ENCODE measurements at regions not wholly inside any gene's neighbourhood (a gene's known extent, or its start where the extent isn't known, plus 50 kb on each side); places are given as distances from the start of the nearest gene placed in this dataset.
"Not testable (repeated sequence)": the region's sequence is repeated elsewhere in the genome, so short reads cannot be mapped to it uniquely, and the experiment has no call there.

DNA sequence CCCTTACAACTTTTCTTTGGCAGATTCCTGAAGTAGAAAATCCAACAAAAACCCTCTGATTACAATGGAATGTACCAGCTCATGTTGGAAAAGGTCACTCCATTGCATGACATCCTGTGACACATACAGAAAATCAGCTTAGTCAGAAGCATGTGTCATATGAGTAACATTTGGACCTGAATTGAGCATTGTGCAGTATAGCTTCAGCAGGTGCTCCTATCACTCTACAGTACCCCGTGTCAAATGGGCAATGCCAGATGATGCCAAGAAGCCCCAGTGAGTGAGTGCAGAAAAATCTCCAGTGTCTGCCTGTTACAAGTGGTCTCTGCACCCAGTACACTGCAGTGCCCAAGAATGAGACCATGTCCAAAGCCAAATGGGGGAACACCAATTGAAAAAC lies 129.7 kb upstream of the RUNX1 start:
- DNase-seq = no peak

DNA sequence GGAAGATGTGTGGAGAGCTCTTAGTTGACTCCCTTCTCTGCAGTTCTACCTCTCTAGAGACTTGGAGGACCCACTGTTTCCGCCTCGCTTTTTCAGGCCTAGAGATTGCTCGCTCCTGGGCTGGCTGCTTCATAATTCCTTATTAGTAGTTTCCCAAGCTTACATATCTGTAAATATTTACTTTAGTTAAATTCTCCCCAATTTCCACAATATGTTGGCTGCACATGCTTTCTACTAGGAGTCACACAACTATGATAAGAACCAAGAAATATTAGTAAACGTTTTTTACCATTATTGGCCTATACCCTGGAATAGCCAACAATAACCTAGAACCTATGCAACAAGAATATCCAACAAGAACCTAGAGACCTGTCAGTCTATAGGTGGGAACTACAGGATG lies 129.0 kb upstream of the RUNX1 start:
- no peak for DNase-seq

DNA sequence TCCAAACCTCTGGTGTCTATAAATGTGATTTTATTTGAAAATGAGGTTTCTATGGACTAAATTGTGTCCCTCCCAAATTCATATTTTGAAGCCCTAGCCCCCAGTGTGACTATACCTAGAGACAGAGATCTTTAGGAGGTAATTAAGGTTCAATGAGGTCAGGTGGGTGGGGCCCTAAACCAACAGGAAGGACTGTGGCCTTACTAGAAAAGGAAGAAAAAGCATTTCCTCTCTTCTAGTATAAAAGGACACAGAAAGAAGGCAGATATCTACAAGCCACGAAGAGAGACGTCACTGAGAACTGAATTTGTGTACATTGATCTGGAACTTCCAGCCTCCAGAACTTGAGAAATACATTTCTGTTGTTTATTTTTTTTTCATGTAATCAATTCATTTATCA lies 123.1 kb upstream of the RUNX1 start:
- no peak for DNase-seq

DNA sequence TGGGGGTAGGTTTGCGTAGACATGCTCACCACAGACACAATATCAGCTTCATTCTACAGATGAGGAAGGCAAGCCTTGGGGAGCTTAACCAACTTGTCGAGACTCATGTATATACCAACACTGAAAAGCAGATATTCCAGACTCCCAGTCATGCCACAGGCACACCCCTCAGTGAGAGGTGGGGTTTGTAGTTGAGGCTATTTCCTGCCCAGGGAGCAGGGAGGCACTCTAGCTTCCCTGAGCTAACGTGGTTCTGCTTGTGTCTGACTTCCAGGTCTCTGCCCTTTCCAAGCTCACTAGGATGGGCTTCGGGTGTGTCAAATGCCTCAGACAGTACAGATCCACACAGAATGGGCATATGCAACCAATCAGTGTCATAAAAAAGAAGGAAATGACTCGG lies 122.3 kb upstream of the RUNX1 start:
- DNase-seq = no peak

DNA sequence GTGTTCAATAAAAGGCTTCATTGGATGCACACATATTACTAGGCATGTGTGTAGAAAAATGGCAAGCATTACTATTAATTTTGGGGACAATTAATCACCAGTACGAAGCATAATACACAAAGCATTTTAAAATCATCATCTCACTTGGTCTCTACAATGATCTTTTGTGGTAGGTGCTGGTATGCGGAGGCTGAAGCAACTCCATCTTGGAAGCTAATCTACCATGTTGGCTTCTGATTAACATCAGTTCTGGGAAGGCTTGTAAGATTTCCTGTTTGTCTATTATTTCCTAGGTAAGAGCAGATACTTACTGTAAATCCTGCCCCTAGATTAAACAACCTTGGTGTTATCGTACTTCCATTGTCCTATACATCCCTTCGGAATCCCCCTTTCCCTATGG lies 121.7 kb upstream of the RUNX1 start:
- DNase-seq = no peak

DNA sequence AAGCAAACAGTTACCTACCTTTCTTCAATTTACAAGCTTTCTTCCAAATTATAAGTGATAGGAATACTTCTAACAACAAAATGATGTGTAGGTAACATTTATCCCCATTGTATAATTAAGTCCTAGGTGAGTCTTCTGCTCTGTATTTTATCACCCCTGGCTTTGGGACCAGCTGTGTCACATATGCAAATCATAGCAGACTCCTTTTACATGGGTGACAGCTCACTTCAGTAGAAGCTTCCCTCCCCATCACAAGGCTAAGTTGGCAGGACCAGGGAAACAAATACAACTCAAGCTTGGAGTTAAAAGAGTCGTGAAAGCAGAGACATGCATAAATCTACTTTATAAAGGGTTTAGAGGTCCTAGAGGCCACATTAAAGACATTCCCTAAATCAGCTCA lies 121.1 kb upstream of the RUNX1 start:
- DNase-seq = no peak

DNA sequence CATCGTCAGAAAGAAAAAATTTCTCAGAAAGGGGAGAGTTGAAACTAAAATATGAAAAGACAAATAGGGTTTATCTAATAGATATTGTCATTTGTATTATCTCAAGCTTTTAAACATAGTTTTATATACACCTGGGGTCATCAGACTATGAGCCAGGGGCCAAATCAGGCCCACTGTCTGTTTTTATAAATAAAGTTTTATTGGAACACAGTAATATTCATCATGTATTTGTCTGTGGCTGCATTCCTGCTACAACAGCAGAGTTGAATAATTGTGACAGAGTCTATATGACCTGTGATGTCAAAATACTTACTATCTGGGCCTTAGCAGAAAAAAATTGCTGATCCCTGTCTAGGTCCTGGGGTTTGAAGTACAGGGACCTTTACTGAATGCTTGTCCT lies 120.5 kb upstream of the RUNX1 start:
- DNase-seq = no peak

DNA sequence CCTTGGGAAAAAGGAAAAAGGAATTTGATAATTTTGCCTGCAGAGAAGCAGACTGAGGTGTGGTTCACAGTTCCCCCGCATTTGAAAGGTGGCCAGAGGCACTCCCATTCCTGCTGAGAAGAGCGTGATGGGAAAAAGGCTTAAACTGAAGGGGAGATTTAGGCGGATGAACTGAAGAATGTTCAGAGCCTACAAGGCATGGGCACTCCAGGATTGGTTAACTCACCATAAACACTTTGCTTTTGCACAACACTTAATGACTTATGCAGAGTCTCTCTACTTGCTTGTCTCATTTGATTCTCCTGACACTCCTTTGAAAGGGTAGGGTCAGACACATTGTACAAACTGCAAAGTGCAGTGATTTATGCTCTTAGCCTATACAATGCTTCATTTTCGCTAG lies 119.6 kb upstream of the RUNX1 start:
- DNase-seq = no peak

DNA sequence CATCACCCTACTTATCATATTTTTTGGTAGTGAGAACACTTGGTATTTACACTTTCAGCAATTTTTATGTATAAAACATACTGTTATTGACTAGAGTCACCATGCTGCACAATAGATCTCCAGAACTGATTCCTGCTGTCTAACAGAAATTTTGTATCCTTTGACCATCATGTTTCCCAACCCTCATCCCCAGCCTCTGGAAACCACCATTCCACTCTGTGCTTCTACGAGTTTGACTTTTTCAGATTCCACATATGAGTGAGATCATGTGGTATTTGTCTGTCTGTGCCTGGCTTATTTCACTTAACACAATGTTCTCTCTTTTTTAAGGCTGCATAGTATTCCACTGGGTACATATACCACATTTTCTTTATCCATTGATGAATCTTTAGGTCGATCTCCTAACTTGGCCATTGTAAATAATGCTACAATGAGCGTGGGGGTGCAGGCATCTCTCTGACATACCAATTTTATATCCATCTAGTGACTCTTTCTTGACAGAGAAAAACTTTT lies 115.9 kb upstream of the RUNX1 start:
- no peak for DNase-seq

DNA sequence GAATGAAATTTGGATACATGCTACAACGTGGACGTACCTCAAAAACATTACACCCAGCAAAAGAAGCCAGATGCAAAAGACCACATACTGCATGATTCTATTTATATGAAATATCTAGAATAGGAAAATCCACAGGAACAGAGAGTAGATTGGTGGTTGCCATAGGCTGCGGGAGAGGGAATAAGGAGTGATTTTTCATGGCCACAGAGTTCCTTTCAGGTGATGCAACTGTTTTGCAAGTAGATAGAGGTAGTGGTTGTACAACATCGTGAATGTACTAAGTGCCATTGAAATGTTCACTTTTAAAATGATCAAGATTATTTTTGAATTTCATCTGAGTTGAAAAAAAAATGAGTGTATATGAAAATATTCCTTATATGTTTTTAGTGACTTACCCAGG lies 115.3 kb upstream of the RUNX1 start:
- DNase-seq = no peak

DNA sequence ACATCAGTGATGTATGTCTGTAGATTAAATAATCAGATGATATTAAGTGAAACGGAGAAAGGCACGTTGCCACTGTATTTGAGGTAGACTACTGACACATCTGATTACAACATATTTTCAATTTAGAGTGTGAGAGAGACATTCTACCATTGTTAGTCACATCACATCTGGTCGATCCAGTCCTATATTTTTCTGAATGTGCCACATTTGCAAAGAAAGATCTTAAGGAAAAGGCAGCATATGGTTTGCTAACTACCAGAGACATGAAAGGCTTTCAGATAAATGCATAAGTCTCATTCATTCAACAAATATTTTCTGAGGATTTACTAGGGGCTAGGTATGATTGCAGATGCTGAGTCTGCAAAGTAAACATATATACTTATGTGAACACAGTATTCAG lies 114.3 kb upstream of the RUNX1 start:
- DNase-seq = no peak

DNA sequence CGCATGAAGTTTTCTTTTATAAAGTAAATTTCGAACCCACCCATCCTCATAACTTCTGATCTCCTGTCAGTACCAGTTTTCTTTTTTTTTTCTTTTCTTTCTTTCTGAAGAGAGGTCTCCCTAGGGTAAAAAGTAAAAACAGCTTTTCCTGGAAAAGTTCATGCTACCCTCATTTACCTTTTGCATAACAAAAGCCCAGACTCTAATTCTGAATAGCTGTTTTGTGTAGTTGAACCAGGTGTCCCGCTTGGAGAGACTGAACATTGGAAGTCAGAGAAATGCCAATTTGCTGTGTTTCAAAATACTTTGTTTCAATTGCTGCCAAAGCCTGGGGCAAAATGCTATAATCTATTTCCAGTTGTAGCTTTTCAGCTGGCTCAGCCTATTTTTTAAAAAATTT lies 113.7 kb upstream of the RUNX1 start:
- DNase-seq = no peak

DNA sequence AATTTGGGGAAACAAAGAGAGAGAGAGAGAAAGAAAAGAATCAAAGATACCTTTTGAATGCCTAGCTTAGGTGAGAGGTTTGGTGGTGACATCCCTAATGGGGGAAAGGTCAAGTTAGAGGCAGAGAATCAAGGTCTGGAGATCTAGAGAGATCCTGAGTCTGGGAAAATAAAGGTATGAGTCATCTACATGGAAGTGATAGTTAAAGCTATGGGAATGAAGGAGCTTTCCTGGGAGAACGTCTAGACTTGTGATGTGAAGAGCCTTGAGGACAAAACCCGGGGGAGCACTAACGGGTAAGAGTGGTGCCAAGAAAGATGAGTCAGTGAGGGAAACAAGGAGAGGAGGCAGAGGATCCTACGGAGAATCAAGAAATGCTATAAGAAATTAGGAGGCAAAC lies 110.8 kb upstream of the RUNX1 start:
- DNase-seq = no peak

DNA sequence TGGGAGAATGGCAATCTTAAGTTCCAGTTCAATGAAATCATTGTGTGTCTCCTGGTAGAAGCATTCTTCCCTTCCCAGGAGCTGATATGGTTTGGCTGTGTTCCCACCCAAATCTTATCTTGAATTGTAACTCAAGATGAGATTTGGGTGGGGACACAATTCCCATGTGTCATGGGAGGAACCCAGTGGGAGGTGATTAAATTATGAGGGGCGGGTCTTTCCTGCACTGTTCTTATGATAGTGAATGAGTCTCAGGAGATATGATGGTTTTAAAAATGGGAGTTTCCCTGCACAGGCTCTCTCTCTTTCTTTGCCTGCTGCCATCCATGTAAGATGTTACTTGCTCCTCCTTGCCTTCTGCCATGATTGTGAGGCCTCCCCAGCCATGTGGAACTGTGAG lies 108.3 kb upstream of the RUNX1 start:
- DNase-seq = not testable (repeated sequence)

DNA sequence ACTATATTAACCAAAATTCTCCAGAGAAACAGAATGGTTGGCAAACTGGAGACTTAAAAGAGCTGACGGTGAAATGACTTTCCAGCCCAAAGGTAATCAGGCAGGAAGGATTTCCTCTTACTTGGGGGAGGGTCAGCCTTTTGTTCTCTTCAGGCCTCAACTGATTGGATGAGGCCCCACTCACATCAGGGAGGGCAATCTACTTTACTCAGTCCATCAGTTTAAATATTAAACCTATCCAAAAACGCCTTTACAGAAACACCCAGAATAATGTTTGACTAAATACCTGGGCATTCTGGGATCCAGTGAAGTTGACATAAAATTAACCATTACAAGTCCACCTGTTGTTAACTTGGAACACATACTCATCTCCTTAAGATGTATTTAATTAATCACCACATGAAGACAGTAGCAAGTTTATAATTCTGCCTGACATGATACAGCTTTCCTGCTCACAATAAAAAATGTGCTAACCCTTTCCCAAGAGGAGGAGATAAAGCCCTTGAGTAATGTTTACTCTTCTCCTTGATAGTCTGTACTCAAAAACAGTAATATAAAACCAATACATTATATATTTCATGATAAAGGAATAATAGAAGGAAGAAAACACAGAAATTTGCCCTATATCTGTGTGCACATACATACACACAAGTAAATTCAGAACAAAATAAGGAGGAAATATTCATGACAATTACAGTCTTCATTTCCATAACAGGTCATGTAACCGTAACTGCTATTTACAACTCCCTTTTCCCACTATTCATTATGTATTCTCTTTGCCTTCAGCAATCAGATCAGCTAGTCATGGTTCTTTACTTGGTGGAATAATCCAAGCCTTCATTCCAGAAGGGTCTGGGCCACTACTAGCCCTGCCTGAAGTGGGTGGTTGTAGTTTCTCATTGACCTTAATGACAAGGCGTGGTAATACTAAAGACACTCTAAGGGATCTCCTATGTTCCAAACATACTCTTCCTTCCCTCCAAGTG lies 107.5 kb upstream of the RUNX1 start:
- no peak for DNase-seq

DNA sequence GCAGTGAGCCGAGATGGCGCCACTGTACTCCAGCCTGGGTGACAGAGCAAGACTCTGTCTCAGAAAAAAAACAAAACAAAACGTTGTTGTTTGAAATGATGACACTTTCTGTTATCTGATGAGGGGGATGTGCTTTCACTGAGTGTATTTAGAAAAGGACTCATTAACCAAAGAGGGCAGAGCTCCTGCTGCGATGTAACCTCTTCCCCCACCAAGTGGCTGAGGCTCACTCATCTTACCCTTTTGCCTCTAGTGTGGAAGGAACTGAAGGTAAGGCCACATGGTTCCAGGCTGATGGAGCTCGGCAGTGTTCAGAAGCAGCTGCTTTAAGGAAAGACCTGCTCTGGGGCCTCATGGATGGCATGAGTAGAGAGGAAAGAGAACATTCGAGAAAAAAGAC lies 105.7 kb upstream of the RUNX1 start:
- DNase-seq = no peak

DNA sequence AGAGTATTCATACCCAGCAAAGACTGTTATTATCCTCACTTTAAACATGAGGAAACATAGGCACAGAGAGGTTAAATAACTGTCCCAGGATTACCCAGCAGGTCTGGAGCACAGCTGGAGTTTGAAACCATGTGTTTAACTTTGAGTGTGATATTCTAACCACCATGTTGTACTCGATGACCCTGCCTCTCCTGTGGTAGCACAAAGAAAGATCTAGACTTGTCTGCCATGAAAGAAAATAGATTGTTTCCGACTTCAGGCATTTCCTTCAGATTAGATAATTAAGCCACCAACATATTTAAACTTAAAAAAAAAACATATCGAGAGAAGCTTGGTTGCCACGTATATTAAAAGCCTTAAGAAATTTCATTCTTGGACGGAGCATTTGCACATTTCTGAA lies 104.6 kb upstream of the RUNX1 start:
- DNase-seq = no peak

DNA sequence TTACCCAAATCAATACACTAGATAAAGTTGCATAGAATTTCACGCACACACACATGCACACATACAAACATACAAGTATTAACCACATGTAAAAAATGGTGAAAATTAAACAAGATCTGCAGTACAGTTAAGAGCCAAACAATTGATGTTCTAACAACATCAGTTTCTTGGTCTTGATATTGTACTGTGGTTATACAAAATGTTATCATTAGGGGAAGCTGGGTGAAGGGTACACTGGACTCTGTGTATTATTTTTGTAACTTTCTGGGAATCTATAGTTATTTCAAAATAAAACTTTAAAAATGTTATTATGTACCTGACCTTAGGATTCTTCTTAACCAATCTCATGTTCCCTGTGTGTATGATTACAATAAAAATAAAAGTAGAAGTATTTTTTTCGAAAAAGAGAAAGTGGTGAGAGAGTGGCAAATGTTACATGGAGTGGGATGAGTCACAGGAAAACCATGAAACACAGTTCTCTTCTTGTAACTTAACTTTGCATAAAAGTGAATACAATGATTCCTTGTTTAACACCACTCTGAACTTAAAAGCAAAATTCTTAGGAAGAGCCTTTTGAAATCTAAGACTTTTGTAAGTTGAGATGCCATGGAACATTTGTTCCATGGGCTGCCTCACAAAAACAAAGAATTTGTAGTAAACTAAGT lies 101.6 kb upstream of the RUNX1 start:
- no peak for DNase-seq

DNA sequence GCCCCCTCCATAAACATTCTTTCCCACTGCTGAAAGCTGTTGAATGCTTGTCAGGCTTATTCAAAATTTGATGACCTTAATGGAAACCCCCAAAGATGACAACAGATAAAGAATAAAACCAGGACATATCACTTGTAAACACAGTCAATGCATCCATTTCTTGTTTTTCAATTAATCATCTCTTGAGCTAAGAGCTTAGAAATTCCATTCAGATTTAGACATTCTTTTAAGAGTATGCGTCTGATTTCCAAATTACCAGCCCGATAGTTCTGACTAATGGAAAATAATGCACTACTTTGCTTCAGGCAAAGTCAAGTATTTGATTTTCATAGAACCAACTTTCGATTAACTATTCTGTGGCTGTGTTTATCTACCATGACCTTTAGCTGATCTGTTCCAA lies 100.6 kb upstream of the RUNX1 start:
- DNase-seq = no peak

DNA sequence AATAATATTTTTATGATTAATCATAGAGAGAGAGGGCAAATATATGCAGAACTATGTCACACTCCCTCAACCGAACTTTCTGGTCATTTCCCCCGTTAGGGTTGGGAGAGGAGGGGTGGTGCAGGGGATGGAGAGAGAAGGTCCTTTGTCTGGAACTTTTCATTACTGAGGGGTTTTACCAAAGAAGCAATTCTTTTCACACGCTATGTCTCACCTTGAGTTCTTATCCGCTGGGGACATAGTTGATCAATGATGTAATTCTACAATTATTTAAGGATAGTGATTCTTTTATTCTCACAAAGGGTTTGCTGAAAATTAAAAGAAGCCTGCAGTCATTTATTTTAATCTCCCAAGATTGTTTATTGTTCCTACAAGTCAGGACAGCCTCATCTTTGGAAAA lies 98.3 kb upstream of the RUNX1 start:
- DNase-seq = no peak

DNA sequence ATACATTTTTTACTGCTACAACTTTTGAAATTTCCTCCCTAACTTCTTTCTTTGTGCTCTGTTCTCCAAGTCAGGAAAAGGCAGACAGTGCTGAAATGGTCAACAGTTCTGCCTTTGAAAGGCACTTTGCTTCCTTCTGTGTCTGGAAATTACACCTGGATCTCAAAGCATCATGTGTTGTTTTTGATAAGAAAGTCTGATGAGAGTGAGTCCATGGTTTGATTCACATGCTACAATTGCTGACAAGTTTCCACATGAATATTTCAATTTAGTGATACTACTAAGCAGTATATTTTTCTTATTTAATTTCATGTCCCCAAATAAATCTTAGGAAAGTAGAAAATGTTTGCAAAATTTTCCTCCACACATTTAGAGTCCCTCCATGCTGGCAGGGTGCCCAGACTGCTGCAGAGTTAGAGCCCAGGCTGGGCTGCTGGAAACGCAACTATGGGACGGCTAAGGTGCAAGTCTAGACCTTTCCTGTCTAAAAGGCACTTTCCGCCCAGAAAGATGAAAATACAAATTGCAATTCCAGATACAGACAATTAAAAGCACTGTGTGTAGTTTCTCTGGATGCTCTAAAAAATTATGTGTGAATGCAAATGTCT lies 96.6 kb upstream of the RUNX1 start:
- DNase-seq = no peak

DNA sequence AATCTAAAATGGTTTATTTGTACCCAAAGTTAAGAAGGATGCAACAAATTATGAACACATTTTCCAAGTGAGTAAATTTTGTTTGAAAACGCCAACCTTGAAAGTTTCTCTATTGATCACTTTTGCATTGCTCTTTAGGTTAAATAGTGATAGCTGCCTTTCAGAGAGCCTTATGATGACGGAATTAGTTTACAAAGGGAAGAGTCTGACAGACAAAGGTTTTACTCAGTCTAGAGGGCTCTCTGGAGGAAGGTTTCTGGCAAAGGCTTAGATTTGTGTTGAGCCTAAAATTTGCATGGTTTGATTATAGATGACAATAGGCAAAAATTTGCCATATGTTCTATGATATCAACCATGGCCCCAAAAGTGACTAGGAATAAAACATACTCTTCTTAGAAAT lies 95.9 kb upstream of the RUNX1 start:
- no peak for DNase-seq

DNA sequence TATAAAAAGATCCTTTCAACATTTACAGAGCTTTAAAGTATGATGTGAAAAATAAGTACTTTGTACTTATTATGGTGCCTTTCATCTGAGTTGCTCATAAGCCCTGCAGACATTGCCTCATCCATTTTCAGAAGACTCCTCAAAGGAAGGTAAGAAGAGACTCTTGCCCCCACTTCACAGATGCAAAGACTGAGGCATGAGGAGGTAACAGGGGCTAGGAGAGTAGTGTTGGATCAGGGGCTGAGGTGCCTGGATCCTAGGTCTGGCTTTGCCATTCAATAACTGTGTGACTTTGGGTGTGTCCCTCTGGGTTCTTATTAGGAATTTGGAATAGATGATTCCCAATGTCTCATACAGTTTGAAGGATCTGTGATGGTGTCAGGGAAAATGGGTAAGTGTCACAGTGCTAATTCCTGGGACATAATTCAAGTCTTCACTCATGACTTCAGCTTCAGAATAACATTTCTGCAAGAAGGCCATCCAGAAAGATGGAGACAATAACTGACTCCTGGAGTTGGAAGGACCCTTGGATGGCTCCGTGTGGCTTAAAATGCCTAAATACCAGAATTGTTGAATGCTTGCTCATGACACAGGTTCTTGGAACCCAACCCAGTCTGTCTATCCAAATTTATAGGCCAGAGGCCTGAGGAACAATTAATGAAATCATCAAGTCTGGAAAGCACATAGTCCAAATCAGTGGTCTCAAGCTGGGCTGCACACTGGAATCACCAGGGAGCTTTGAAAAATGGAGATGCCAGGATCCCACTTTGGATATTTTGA lies 93.1 kb upstream of the RUNX1 start:
- DNase-seq = no peak

Data from DMS 273 treated with DMSO at 0.1 percent for 48 hours (cell line).